ENCODE measurements at regions not wholly inside any gene's neighbourhood (a gene's known extent, or its start where the extent isn't known, plus 50 kb on each side); places are given as distances from the start of the nearest gene placed in this dataset.

DNA sequence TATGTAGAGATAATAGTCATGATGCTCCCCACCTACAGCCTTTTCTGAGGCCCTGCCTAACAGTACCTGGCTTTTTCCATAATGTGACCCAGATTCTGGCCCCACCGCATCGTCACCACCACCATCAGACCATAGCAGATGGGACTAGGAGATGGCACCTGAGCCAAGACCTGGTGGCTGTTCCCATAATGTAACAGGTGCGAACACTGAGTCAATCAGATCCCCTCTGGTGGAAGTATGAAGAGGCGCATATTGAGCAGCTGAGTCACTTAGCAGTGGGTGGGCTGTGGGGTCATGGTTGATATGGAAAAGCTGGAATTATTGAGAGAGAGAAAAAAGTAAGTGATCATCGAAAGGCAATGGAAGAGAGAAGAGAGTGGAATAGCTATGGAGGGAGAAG is 578.0 kb upstream of the CADM1 start:
- no peak for TF ChIP-seq EZH2 (IDR thresholded peaks at IDR 0.05)
- TF ChIP-seq, protein P1, sequence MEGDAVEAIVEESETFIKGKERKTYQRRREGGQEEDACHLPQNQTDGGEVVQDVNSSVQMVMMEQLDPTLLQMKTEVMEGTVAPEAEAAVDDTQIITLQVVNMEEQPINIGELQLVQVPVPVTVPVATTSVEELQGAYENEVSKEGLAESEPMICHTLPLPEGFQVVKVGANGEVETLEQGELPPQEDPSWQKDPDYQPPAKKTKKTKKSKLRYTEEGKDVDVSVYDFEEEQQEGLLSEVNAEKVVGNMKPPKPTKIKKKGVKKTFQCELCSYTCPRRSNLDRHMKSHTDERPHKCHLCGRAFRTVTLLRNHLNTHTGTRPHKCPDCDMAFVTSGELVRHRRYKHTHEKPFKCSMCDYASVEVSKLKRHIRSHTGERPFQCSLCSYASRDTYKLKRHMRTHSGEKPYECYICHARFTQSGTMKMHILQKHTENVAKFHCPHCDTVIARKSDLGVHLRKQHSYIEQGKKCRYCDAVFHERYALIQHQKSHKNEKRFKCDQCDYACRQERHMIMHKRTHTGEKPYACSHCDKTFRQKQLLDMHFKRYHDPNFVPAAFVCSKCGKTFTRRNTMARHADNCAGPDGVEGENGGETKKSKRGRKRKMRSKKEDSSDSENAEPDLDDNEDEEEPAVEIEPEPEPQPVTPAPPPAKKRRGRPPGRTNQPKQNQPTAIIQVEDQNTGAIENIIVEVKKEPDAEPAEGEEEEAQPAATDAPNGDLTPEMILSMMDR (IDR thresholded peaks at IDR 0.05): no peak
- TF ChIP-seq EZH2phosphoT487 (IDR thresholded peaks at IDR 0.05): no peak
